GM12892 (cell line): ENCODE measurements at regions not wholly inside any gene's neighbourhood (a gene's known extent, or its start where the extent isn't known, plus 50 kb on each side); places are given as distances from the start of the nearest gene placed in this dataset.

Experiments used
- POLR2A ChIP-seq: IDR thresholded peaks from 2 replicates; pipeline ENCODE4 v1.6.1; 2011; ENCODE audit warnings: low read depth, low read length, control low read depth
- POLR2AphosphoS5 ChIP-seq: IDR thresholded peaks from 2 replicates; pipeline ENCODE4 v1.6.1; 2011; ENCODE audit warnings: low read depth, low read length, control low read depth
- TAF1 ChIP-seq: IDR thresholded peaks from 2 replicates; pipeline ENCODE4 v1.6.1; 2011; ENCODE audit warnings: low read depth, mild to moderate bottlenecking, control low read depth, low read length, borderline replicate concordance

- TF ChIP-seq POLR2A = no peak
- no peak for TF ChIP-seq POLR2AphosphoS5
- TF ChIP-seq TAF1 = no peak
Observed at GRCh38 chr21:38952890-38953289, 147.2 kb downstream of the ETS2 start.
